ENCODE measurements at regions not wholly inside any gene's neighbourhood (a gene's known extent, or its start where the extent isn't known, plus 50 kb on each side); places are given as distances from the start of the nearest gene placed in this dataset.

GRCh38 chr17:72344613-72345012 lies 223.8 kb downstream of the SOX9 start:
- DNase-seq: no peak

DNA sequence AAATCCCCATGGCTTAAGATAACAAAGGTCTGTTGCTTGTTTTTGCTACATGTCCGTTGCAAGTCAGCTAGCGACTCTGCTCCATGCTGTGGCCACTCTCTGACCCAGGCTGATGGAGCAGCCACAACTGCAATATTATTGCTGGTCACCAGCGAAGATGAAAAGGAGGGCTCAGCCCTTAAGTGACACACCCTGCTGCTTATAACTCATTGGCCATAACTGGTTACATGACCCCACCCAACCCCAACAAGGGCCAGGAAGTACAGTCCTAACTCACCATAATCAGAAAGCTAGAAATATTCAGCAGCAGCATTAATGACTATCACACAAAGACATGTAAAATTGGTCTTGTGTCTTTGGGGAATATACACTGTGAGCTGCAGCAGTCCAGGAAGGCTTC lies 224.3 kb downstream of the SOX9 start:
- no peak for DNase-seq

DNA sequence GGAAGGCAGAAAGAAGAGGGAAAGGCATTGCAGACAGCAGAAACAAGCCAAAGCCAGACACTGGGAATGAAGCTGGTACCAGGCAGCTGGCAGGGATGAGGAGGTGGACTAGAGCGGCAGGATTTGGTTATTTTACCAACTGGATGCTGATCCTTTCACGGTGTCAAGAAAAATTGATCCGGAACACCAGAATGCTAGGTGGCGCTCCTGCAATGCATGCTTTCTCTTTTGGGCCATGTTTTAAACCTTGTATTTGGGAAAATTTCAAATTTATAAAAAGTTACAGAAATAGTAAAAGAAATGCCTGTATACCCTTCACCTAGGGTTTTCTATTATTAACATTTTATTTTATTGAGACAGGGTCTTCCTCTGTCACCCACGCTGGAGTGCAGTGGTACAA lies 224.7 kb downstream of the SOX9 start:
- DNase-seq: no peak

DNA sequence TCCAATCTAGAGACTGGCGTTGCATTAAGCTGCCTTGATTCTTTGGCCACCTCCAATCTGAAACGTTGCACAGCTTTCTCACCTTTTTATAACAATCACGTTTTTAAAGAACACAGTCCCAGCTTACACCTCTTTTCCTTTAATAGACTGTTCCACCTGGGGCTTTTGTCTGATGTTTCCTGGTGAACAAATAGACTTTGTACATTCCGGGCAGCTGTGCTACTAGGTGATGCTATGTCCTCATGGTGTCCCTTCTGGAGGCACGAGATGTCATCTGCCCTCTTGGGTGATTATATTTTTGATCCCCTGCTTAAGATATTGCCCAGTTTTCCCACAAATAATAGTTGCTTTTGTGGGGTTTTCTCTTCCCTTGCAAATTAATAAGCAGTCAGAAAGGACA lies 225.5 kb downstream of the SOX9 start:
- DNase-seq: no peak

DNA sequence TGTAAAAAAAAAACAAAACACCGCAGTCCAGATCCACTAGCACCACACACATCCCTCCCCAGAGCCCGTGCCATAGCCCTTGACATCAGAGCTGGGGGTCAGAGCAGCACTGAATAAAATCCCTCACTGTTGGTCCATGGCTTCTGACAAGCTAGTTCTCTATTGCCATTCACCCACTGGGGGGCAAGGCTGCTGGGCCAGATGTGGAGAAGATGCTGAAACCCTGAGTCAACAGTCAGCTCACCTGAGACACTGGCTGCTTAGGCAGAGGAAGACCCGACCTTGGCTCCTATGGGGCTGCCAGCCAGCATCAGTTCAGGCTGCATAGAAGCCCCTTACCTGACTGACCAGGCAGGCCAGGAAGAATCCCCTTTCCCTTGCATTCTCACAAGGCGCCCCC lies 228.2 kb downstream of the SOX9 start:
- no peak for DNase-seq

DNA sequence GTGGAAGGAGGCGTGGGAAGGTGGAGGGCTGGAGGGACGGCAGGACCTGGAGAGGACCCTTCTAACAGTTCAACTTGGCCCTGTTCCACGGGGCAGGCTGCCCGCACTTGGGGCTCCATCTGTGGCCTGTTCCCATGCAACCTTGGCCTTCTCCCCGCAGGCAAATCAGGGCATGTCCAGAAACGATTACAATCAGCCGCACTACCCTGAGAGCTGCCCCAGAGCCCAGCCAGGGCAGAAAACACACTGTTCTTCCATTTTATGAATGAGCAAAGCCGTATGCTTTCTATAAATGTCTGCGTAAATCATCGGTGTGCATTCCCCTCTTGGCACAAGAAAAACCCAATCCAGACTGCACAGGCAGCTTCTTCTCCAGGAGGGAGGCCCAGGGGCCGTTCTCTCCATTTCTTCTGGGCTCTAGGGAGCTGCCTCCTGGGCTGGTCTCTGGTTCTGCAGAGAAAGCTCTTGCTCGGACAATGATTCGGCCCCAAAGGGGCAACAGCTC lies 228.7 kb downstream of the SOX9 start:
- no peak for DNase-seq

DNA sequence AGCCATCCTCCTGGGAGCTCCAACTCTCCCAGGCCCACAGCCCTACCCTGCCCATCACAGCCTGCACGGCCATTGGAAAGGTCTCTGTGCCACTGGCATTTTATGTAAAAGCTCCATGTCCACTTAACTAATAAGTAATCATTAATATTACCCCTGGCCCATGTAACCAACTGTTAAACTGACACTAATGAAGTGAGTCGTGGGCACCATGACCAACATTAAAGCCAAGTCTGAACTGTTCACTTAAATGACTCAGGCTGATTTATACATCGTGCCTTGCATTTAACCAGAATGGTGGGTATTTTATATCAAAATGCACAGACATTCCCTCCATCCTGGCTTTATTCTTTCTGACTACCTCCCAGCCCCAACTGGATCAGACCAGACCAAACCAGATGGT lies 229.3 kb downstream of the SOX9 start:
- DNase-seq: no peak

GRCh38 chr17:72351365-72351764 lies 230.5 kb downstream of the SOX9 start:
- no peak for DNase-seq

GRCh38 chr17:72351884-72352346 lies 231.1 kb downstream of the SOX9 start:
- DNase-seq: no peak

DNA sequence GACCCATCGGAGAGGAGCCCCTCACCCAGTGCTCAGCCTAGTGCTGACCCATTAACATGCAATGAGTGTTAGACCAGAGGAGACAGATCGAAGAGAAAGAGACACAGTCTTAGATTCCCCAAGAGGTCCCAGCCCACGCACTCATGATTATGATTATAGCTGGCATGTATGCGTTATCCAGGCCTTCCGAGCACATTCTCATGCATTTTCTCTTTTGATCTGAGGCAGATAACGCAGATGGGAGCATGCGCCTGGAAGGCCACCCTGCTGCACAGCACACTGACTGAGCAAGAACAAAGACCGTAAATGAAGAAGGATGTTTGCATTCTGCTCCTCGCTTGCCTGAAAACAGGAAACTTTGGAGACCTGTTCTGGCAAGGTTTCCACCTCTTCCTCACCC lies 232.7 kb downstream of the SOX9 start:
- no peak for DNase-seq

- DNase-seq: no peak
Measured at GRCh38 chr17:72354071-72354470, 233.3 kb downstream of the SOX9 start.

DNA sequence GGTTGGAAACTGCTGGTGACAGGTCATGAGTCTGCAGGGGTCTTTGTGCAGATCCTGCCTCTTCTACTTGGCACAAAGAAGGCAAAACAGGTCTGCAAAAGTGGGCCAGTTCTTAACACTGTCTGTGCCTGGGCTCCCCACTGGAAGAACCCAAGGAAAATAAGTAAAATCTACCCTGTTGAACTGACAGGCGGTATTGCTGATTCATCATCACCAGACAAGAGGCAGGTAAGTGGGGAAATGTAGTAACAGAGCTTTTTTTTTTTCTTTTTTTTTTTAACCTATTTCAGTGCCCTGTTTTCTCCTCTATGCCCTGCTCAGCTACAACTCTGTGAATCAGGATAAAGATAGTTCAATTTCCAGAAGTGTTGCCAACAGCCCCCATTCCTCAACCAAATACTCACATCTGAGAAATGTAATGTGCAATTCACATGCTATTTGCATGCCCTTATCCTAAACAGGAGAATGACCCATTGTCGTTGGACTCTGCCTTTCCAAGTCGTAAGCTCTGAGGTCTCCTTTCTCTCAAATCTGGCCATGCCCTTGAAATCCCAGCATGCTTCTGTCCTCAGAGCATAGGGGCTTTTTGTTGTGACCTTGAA lies 237.0 kb downstream of the SOX9 start:
- DNase-seq: no peak

- no peak for DNase-seq
Measured at GRCh38 chr17:72358465-72358864, 237.6 kb downstream of the SOX9 start.

DNA sequence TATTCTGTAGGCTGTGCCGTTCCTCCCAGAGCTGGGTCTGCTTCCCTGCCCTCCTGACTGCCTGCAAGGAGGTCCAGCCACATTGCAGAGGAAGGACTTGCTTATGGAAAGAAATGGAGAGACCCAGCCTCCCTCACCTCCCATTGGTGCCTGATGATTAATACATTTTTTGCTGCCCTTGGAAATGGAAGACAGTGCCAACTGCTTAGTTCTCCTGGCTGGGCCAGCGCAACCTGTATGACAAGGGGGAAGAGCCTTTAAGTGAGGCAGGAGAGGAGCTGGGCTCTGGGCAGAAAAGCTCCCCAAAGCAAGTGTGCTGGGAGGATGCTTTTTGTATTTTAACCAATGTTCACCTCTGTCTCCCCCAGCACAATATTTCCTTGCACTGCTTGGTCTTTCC lies 238.5 kb downstream of the SOX9 start:
- DNase-seq: no peak

DNA sequence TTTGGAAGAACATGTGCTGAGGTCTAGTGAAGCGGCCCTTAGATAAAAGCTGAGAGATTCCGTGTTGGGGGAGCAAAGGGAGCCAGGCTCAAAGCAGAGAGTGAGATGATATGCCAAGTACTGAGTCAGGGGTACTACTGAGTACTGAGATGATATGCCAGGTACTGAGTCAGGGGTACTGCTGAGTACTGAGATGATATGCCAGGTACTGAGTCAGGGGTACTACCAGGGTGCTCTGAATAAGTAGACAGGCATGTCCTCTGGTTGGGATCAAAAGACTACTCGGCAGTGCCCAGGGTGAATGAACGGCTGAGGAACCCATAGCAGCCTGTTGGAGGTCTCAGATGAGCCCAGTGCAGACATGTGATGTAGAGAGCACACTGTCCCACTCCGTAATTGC lies 239.0 kb downstream of the SOX9 start:
- no peak for DNase-seq

GRCh38 chr17:72360386-72360940 lies 239.6 kb downstream of the SOX9 start:
- DNase-seq: no peak

DNA sequence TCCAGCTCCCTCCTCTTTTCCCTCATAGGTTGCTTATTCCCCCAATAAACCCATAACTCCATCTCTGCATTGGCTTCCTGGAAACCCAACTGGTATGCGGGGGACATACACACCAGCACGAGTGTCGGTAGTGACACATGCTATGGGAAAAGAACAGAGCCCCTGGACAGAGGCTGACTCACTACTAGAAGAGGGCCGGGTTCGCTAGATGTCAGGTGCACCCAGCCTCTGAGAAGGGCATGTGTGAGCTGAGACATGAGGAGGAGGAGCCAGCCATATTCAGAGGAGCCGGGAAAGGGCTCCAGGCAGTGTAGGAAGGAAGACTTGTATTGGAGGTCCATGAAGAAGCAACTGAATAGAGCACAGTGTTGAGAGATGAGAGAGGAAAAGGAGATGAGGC lies 241.1 kb downstream of the SOX9 start:
- DNase-seq: no peak

GRCh38 chr17:72362376-72363088 lies 241.7 kb downstream of the SOX9 start:
- no peak for DNase-seq

DNA sequence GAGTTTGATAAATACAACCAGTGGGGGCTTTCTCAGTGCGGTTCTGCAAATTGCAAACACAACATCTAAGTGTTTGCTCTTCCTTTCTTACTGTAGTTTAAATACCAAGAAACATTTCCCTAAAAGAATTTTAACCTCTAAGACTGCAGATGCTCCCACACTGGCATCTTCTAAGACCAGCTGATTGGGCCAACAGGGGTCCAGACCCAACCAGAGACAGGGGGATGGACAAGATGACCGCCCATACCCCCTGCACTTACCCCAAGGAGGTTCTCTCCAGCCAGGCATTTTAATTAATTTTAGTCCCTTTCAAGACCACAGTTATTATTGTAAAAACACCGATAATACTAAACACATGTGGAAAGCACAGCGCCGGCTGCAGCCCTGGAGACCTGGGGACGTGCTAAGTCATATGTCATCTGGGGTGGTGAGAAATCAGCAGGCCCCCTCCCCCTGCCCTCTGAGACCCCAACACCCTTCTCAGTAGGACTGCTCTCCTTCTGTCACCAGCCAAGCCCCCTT lies 242.3 kb downstream of the SOX9 start:
- DNase-seq: no peak

DNA sequence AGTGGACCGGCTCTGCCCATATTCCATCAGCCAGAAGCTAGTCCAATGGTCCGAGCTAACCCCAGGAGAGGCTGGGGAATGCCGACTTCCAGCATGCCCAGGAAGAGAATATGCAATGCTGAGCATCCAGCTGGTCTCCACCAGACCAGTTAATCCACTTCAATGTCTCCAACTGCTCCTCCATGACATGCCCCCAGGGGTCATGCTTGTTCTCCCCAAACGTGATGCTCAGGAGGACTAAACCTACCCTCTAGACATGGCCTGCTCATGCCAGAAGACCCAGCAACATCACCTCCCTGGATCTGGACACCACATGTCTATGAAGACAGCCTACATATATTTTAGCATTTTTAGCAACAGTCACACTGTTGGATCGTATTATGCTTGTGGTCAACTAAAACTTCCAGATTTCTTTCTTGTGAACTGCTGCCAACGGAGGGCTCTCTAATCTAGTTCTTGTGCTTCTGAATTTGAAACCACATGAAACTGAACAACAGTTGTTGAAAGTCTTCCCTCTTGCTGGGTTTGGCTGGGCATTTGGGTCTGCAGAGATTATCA lies 245.1 kb downstream of the SOX9 start:
- no peak for DNase-seq

GRCh38 chr17:72366626-72367025 lies 245.8 kb downstream of the SOX9 start:
- no peak for DNase-seq

GRCh38 chr17:72368191-72368590 lies 247.4 kb downstream of the SOX9 start:
- DNase-seq: no peak

DNA sequence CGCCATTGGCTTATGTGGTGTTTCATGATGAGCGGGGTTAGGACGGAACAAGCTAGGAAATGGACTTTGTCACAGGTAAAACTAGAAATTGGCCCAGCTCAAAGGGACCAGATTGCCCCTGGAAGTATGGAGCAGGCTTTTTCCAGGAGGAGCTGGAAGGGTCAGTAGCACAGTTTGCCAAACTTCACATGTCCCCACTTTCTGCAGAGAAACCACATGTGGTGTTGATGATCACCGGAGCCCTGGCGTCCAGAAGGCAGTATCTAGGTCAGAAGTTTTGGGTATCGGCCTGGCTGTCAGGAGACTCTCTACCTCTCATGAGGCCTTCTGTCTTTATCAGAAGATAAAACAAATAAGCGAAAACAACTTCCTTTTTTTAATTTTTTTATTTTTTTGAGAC lies 248.5 kb downstream of the SOX9 start:
- no peak for DNase-seq

- no peak for DNase-seq
Measured at GRCh38 chr17:72370819-72371218, 250.0 kb downstream of the SOX9 start.
